ENCODE measurements at regions not wholly inside any gene's neighbourhood (a gene's known extent, or its start where the extent isn't known, plus 50 kb on each side); places are given as distances from the start of the nearest gene placed in this dataset.

DNA sequence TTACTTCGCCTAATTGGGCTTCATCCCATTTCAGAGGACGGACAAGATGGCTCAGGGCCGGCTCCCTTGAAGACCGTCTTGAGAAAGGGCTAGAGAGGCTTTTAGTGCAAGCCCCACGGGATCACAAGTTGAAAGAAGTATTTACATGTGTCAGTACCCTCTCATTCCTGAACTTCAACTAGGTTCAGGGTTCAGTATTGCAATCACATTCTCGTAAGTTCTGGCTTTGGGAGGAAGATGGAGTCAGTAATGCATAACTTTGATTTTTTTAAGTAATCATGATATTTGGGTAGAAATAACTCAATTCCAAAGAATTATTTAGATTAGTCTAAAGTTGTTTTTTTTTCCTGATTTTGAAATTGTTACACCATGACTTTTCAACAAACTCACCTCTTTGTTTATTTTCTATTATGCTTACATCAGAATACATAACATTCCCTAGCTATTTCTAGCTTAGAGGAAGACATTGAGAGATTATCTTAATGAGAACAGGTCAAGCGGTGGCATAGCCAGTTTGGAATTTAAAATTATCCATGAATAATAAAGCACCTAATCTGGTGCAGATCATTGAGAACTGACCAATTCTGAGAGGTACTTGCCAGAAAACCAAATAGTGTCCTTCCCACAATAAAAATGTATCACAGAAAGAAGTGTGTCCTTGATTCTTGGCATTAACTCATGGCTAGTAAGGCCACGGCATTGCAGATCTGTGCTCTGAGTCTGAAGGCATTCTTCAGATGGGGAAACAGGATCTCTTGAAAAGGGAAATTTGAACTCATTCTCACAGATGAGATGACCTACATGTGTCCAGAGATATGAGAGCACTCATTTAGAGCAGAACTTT, 92.1 kb upstream of the BLID start:
- Mint-ChIP-seq H3K27me3 (ENCODE audit: insufficient read depth, unreplicated experiment) (peaks cover 23% of the 10 kb centered on the region), H3K9me3 (ENCODE audit: unreplicated experiment) (no peaks in the 10 kb centered on the region), H3K27ac (ENCODE audit: unreplicated experiment) (no peak overlapping the region), H3K36me3 (ENCODE audit: insufficient read depth, unreplicated experiment) (no peaks in the 10 kb centered on the region), H3K4me1 (ENCODE audit: low read depth, unreplicated experiment) (no peaks in the 10 kb centered on the region), H3K4me3 (ENCODE audit: unreplicated experiment) (no peak overlapping the region)
- Histone ChIP-seq H3K4me1 (no peaks in the 10 kb centered on the region), H3K4me3 (ENCODE audit: low read depth, low read length) (no peak overlapping the region), H3K36me3 (ENCODE audit: control insufficient read depth, insufficient read depth, low read length) (no peaks in the 10 kb centered on the region), H3K27me3 (replicated peaks; ENCODE audit: control insufficient read depth, insufficient read depth, low read length) (peaks cover 2% of the 10 kb centered on the region), H3K9me3 (no peaks in the 10 kb centered on the region)
- ChIA-PET CTCF (no interaction called here), POLR2A (no interaction called here)
- no peak for TF ChIP-seq CTCF (IDR thresholded peaks at IDR 0.05; ENCODE audit: insufficient read depth in 1 of 2, low read depth in 1 of 2, low read length in 1 of 2, severe bottlenecking in 1 of 2, unreplicated experiment in 1 of 2)
- no peak for DNase-seq
- intact Hi-C loops (cut with micrococcal nuclease; ENCODE audit: unreplicated experiment): no loop called here
- BruUV-seq (replicated peaks): no TSS peak

DNA sequence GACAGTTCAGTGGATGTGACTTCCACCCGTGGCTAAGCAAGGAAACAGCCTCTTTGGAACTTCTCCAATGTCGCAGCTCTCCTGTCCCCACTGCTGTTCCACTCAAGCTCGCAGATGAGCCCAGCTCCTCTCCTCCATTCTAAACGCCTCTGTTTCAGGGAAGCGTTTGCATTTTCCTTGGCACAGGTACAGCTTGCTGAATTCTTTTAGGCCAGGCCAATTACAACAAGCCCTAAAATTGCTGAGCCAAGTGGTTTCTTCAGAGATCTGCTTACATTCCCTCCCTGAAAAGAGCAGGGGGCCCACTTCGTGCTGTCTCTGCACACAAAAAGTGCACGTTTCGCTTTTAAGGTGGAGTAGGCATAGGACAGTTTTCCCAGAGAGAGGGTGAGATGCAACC, 91.5 kb upstream of the BLID start:
- Mint-ChIP-seq H3K27me3 (ENCODE audit: insufficient read depth, unreplicated experiment) (peaks cover 29% of the 10 kb centered on the region), H3K4me3 (ENCODE audit: unreplicated experiment) (no peak overlapping the region)
- CTCF ChIA-PET: no interaction called here

GRCh38 chr11:122205036-122205435, 89.0 kb upstream of the BLID start:
- H3K36me3 ChIP-seq (ENCODE audit: control insufficient read depth, insufficient read depth, low read length): no peaks in the 10 kb centered on the region
- peaks cover 9% of the 10 kb centered on the region for H3K4me1 ChIP-seq
- Mint-ChIP-seq H3K36me3 (ENCODE audit: insufficient read depth, unreplicated experiment) (no peaks in the 10 kb centered on the region), H3K9me3 (ENCODE audit: unreplicated experiment) (no peaks in the 10 kb centered on the region), H3K27ac (ENCODE audit: unreplicated experiment) (no peak overlapping the region), H3K27me3 (ENCODE audit: insufficient read depth, unreplicated experiment) (peaks cover 30% of the 10 kb centered on the region), H3K4me3 (ENCODE audit: unreplicated experiment) (no peak overlapping the region), H3K4me1 (ENCODE audit: low read depth, unreplicated experiment) (peaks cover 9% of the 10 kb centered on the region)
- no peak overlapping the region for H3K4me3 ChIP-seq (ENCODE audit: low read depth, low read length)
- TF ChIP-seq CTCF (IDR thresholded peaks at IDR 0.05; ENCODE audit: insufficient read depth in 1 of 2, low read depth in 1 of 2, low read length in 1 of 2, severe bottlenecking in 1 of 2, unreplicated experiment in 1 of 2): no peak
- H3K9me3 ChIP-seq: 0 out of 2 replicates have a peak, but pooled peaks cover 2% of the 10 kb centered on the region
- peaks cover 2% of the 10 kb centered on the region for H3K27me3 ChIP-seq (replicated peaks; ENCODE audit: control insufficient read depth, insufficient read depth, low read length)
- BruUV-seq (replicated peaks): no TSS peak
- ChIA-PET CTCF (interaction anchor here (0.6 to 1.7 kb wide), 2 partner anchors 10 to 301 kb away, joined by 4 to 5 read pairs; no protein-coding TSS in a partner anchor), POLR2A (no interaction called here)
- intact Hi-C loops (cut with micrococcal nuclease; ENCODE audit: unreplicated experiment): loop anchor here (2.0 kb wide), 1 partner anchor 90 kb away; no protein-coding TSS in a partner anchor
- no peak for DNase-seq

More for the DNA sequence above, 91.5 kb upstream of the BLID start:
- Mint-ChIP-seq H3K36me3 (ENCODE audit: insufficient read depth, unreplicated experiment) (no peaks in the 10 kb centered on the region), H3K9me3 (ENCODE audit: unreplicated experiment) (no peaks in the 10 kb centered on the region), H3K4me1 (ENCODE audit: low read depth, unreplicated experiment) (peaks cover 6% of the 10 kb centered on the region), H3K27ac (ENCODE audit: unreplicated experiment) (no peak overlapping the region)
- no peak for TF ChIP-seq CTCF (IDR thresholded peaks at IDR 0.05; ENCODE audit: insufficient read depth in 1 of 2, low read depth in 1 of 2, low read length in 1 of 2, severe bottlenecking in 1 of 2, unreplicated experiment in 1 of 2)
- H3K36me3 ChIP-seq (ENCODE audit: control insufficient read depth, insufficient read depth, low read length): no peaks in the 10 kb centered on the region
- no peak for DNase-seq
- intact Hi-C loops (cut with micrococcal nuclease; ENCODE audit: unreplicated experiment): no loop called here
- H3K4me3 ChIP-seq (ENCODE audit: low read depth, low read length): no peak overlapping the region
- no peaks in the 10 kb centered on the region for H3K9me3 ChIP-seq
- peaks cover 2% of the 10 kb centered on the region for H3K4me1 ChIP-seq
- POLR2A ChIA-PET: no interaction called here
- peaks cover 2% of the 10 kb centered on the region for H3K27me3 ChIP-seq (replicated peaks; ENCODE audit: control insufficient read depth, insufficient read depth, low read length)
- no TSS peak for BruUV-seq (replicated peaks)

Measured in Caco-2 (cell line).